Lower leg skin (tissue), 3 donors: ENCODE measurements at regions not wholly inside any gene's neighbourhood (a gene's known extent, or its start where the extent isn't known, plus 50 kb on each side); places are given as distances from the start of the nearest gene placed in this dataset.

Source experiments
- POLR2A ChIP-seq, 2 donors: fragments of 450-650 bp; IDR thresholded peaks; one replicate each; pipeline ENCODE4 v1.6.1; 2016 to 2017; ENCODE audit warnings: antibody characterized with exemption in 2 of 2, mild to moderate bottlenecking in 1 of 2, moderate library complexity in 1 of 2
- TF ChIP-seq, protein P1 (sequence below), 3 donors: fragments of 450-650 bp; IDR thresholded peaks; one replicate each; pipeline ENCODE4 v1.5.1; 2016; ENCODE audit warnings: antibody characterized with exemption in 3 of 3, mild to moderate bottlenecking in 3 of 3, moderate library complexity in 2 of 3

DNA sequence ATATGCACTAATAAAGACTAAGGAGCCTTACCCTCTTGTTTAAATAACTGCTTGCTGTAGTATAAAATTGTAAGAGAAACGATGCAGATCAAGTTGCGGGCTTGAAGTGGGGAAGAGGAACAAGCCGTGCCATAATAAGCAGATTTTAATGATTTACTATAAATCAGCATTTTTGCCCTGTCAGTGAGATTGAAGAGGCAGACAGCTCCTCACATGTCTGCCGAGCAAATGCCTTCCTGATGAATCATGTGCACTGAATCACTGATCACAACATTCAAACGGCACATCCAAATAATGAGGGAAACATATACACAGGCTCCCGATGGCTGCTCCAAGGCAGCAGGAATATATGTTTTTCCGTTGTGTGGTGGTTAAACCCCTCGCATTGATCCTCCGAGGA is 282.9 kb downstream of the TSHZ3 start:
- TF ChIP-seq POLR2A (IDR thresholded peaks at IDR 0.05) = no peak
- TF ChIP-seq, protein P1, sequence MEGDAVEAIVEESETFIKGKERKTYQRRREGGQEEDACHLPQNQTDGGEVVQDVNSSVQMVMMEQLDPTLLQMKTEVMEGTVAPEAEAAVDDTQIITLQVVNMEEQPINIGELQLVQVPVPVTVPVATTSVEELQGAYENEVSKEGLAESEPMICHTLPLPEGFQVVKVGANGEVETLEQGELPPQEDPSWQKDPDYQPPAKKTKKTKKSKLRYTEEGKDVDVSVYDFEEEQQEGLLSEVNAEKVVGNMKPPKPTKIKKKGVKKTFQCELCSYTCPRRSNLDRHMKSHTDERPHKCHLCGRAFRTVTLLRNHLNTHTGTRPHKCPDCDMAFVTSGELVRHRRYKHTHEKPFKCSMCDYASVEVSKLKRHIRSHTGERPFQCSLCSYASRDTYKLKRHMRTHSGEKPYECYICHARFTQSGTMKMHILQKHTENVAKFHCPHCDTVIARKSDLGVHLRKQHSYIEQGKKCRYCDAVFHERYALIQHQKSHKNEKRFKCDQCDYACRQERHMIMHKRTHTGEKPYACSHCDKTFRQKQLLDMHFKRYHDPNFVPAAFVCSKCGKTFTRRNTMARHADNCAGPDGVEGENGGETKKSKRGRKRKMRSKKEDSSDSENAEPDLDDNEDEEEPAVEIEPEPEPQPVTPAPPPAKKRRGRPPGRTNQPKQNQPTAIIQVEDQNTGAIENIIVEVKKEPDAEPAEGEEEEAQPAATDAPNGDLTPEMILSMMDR (IDR thresholded peaks at IDR 0.05) = no peak
